Dermis blood vessel endothelial cell (primary cell): ENCODE measurements at regions not wholly inside any gene's neighbourhood (a gene's known extent, or its start where the extent isn't known, plus 50 kb on each side); places are given as distances from the start of the nearest gene placed in this dataset.
A peak's percentile ranks its signal among the peaks of the same experiment; 100 is the strongest.
"Not testable (repeated sequence)": the region's sequence is repeated elsewhere in the genome, so short reads cannot be mapped to it uniquely, and the experiment has no call there.

Experiments
- DNase-seq: peaks from one replicate; pipeline ENCODE4 v3.0.0; 2010

DNA sequence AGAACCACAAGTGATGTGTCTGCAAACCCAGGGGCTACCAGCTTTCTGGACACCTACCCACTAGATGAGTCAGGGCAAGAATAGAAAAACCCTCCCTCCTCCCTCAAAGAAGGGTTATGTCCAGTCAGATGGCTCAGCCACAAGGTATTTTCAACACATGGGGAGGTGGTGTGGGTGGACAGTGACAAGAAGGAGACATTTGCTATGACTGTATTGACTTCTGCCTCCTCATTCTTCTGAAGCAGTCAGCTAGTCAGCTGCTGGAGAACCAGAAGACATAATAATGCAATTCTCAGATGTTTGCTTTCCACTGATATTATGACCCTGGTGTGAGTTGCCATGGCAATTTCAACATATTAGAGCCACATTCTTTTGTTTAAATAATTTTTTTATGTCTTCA, 66.7 kb upstream of the GOLGA8B start:
- DNase-seq, result no peak

DNA sequence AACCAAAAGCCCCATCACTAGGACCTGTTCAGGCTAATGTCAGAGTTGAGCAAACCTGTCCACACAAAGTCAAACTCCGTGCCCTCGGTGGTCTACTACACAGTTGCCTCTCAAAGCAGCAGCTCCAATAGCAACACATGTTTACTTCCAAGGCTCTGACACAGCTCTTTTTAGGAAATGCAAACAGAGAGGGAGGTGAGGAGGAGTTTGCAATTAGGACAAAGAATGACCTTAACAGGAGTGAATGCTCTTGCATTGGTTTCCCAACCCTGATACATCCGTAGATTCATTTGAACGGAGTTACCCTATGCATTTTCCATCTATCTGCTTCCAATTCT, 64.8 kb upstream of the GOLGA8B start:
- no peak for DNase-seq

GRCh38 chr15:34647569-34648293, 64.3 kb upstream of the GOLGA8B start:
- DNase-seq, result peak; percentile 11

DNA sequence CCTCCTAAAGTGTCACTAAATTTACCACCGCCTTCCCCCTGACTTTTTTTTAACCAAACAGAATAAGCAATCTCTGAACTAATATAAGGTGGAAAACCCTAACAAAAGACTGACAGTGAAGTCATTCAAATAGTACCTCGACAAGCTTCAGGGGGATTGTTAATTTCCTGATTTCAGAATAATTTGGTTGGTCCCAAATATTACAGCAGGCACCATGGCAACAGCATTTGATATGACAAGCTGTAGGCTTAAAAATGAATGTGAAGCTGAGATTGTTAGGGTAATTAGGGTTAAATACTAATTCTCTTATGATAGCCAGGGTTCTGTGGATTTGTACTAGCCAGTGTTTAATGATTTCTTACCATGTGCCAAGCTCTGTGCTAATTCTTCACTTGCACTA, 63.5 kb upstream of the GOLGA8B start:
- DNase-seq, result no peak

- no peak for DNase-seq
These were observed 61.4 kb upstream of the GOLGA8B start for GRCh38 chr15:34644851-34645250.

DNA sequence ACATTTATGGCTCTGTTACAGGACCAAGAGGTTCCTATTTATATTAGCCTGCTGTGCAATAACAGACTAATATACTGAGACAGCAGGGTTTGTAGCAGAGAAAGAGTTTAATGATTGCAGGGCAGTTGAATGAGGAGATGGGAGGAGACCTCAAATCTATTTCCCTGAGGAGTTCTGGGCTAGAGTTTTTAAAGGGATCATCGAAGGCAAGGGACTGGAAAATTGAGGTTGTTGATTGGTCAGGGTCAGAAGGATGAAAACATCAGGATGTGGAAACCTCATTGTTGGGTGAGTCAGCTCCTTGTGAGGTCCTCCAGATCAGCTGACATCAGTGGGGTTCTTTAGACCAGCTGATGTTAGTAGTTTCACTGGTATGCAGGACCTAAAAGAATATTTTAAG, 60.6 kb upstream of the GOLGA8B start:
- DNase-seq, result peak; percentile 19

- DNase-seq, result no peak
These were observed 58.8 kb upstream of the GOLGA8B start for GRCh38 chr15:34642247-34642646.

DNA sequence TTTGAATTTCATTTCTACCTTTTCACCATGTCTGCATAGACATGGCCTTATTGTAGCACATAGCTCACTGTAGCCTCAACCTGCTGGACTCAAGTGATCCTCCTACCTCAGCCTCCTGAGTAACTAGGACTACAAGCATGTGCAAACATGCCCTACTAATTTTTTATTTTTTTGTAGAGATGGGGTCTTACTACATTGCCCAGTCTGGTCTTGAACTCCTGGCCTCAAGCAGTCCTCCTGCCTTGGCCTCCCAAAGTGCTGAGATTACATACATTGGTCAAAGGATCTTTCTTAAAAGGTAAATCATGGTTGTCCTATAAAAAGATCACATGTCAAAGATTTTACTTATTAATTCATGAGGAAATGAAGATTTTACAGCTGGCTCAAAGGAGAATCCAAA, 57.2 kb upstream of the GOLGA8B start:
- DNase-seq, result no peak

GRCh38 chr15:34637305-34637704, 53.9 kb upstream of the GOLGA8B start:
- no peak for DNase-seq

DNA sequence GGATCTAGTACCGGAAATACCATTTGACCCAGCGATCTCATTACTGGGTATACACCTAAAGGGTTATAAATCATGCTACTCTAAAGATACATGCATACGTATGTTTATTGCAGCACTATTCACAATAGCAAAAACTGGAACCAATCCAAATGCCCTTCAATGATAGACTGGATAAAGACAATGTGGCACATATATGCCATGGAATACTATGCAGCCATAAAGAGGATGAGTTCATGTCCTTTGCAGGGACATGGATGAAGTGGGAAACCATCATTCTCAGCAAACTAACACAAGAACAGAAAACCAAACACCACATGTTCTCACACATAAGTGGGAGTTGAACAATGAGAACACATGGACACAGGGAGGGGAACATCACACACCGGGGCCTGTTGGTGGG, 50.2 kb upstream of the GOLGA8B start:
- not testable (repeated sequence) for DNase-seq
